ENCODE measurements at regions not wholly inside any gene's neighbourhood (a gene's known extent, or its start where the extent isn't known, plus 50 kb on each side); places are given as distances from the start of the nearest gene placed in this dataset.

DNA sequence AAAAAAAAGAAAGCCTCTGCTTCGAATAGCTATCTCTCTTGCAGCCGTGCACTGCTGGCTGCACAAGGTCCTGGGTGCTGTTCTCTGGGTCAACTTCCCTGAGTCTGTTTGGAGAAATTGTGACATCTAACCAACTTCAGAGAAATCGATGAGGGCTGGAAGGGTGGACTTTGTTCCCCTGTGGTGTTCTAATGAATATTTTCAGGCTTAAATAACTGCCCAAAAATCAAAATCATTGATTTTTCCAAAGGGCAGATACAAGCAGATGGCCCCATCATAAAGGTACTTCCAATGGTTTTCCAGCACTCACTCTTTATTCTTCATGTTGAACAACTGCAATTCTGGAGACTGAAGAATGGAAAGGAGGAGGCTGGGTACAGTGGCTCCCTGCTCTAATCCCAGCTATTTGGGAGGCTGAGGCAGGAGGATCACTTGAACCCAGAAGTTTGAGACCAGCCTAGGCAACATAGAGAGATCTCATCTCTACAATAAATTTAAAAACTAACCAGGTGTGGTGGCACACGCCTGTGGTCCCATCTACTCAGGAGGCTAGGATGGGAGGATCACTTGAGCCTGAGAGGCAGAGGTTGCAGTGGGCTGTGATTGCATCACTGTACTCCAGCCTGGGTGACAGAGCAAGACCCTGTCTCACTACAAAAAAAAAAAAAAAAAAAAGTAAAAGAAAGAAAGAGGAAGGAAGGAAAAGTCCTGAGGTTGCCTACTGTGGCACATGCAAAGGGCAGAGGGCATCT lies 59.1 kb downstream of the FOXA2 start (continued):
- TF ChIP-seq ESRRA (CRISPR knock-in tag; IDR thresholded peaks at IDR 0.05; ENCODE audit: low read depth) (peak; percentile 87; the same call in 1 of the 2 replicates), KDM1A (CRISPR knock-in tag; IDR thresholded peaks at IDR 0.05) (peak; percentile 64; the same call in 1 of the 2 replicates), XBP1 (CRISPR knock-in tag; IDR thresholded peaks at IDR 0.05) (peak; percentile 78; the same call in 1 of the 2 replicates), SATB2 (CRISPR knock-in tag; IDR thresholded peaks at IDR 0.05) (no peak), ZSCAN22 (CRISPR knock-in tag; IDR thresholded peaks at IDR 0.05) (no peak), ZNF343 (CRISPR knock-in tag; IDR thresholded peaks at IDR 0.05) (no peak), ZNF446 (CRISPR knock-in tag; IDR thresholded peaks at IDR 0.05) (no peak), ZFP62 (CRISPR knock-in tag; IDR thresholded peaks at IDR 0.05) (no peak), NFIB (CRISPR knock-in tag; IDR thresholded peaks at IDR 0.05; ENCODE audit: borderline replicate concordance) (no peak), RCOR2 (CRISPR knock-in tag; IDR thresholded peaks at IDR 0.05) (peak; percentile 92), DR1 (CRISPR knock-in tag; IDR thresholded peaks at IDR 0.05) (no peak), ZNF782 (CRISPR knock-in tag; IDR thresholded peaks at IDR 0.05; ENCODE audit: borderline replicate concordance) (no peak)
- TF ChIP-seq, protein P1, sequence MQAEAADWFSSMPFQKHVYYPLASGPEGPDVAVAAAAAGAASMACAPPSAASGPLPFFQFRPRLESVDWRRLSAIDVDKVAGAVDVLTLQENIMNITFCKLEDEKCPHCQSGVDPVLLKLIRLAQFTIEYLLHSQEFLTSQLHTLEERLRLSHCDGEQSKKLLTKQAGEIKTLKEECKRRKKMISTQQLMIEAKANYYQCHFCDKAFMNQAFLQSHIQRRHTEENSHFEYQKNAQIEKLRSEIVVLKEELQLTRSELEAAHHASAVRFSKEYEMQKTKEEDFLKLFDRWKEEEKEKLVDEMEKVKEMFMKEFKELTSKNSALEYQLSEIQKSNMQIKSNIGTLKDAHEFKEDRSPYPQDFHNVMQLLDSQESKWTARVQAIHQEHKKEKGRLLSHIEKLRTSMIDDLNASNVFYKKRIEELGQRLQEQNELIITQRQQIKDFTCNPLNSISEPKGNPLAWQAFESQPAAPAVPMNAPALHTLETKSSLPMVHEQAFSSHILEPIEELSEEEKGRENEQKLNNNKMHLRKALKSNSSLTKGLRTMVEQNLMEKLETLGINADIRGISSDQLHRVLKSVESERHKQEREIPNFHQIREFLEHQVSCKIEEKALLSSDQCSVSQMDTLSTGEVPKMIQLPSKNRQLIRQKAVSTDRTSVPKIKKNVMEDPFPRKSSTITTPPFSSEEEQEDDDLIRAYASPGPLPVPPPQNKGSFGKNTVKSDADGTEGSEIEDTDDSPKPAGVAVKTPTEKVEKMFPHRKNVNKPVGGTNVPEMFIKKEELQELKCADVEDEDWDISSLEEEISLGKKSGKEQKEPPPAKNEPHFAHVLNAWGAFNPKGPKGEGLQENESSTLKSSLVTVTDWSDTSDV (CRISPR knock-in tag; IDR thresholded peaks at IDR 0.05) = no peak
- TF ChIP-seq, protein P2, sequence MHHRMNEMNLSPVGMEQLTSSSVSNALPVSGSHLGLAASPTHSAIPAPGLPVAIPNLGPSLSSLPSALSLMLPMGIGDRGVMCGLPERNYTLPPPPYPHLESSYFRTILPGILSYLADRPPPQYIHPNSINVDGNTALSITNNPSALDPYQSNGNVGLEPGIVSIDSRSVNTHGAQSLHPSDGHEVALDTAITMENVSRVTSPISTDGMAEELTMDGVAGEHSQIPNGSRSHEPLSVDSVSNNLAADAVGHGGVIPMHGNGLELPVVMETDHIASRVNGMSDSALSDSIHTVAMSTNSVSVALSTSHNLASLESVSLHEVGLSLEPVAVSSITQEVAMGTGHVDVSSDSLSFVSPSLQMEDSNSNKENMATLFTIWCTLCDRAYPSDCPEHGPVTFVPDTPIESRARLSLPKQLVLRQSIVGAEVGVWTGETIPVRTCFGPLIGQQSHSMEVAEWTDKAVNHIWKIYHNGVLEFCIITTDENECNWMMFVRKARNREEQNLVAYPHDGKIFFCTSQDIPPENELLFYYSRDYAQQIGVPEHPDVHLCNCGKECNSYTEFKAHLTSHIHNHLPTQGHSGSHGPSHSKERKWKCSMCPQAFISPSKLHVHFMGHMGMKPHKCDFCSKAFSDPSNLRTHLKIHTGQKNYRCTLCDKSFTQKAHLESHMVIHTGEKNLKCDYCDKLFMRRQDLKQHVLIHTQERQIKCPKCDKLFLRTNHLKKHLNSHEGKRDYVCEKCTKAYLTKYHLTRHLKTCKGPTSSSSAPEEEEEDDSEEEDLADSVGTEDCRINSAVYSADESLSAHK (CRISPR knock-in tag; IDR thresholded peaks at IDR 0.05; ENCODE audit: borderline replicate concordance) = no peak
- TF ChIP-seq, protein P3, sequence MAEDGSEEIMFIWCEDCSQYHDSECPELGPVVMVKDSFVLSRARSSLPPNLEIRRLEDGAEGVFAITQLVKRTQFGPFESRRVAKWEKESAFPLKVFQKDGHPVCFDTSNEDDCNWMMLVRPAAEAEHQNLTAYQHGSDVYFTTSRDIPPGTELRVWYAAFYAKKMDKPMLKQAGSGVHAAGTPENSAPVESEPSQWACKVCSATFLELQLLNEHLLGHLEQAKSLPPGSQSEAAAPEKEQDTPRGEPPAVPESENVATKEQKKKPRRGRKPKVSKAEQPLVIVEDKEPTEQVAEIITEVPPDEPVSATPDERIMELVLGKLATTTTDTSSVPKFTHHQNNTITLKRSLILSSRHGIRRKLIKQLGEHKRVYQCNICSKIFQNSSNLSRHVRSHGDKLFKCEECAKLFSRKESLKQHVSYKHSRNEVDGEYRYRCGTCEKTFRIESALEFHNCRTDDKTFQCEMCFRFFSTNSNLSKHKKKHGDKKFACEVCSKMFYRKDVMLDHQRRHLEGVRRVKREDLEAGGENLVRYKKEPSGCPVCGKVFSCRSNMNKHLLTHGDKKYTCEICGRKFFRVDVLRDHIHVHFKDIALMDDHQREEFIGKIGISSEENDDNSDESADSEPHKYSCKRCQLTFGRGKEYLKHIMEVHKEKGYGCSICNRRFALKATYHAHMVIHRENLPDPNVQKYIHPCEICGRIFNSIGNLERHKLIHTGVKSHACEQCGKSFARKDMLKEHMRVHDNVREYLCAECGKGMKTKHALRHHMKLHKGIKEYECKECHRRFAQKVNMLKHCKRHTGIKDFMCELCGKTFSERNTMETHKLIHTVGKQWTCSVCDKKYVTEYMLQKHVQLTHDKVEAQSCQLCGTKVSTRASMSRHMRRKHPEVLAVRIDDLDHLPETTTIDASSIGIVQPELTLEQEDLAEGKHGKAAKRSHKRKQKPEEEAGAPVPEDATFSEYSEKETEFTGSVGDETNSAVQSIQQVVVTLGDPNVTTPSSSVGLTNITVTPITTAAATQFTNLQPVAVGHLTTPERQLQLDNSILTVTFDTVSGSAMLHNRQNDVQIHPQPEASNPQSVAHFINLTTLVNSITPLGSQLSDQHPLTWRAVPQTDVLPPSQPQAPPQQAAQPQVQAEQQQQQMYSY (CRISPR knock-in tag; IDR thresholded peaks at IDR 0.05) = no peak; the same call in 1 of the 2 replicates
- TF ChIP-seq, protein P4, sequence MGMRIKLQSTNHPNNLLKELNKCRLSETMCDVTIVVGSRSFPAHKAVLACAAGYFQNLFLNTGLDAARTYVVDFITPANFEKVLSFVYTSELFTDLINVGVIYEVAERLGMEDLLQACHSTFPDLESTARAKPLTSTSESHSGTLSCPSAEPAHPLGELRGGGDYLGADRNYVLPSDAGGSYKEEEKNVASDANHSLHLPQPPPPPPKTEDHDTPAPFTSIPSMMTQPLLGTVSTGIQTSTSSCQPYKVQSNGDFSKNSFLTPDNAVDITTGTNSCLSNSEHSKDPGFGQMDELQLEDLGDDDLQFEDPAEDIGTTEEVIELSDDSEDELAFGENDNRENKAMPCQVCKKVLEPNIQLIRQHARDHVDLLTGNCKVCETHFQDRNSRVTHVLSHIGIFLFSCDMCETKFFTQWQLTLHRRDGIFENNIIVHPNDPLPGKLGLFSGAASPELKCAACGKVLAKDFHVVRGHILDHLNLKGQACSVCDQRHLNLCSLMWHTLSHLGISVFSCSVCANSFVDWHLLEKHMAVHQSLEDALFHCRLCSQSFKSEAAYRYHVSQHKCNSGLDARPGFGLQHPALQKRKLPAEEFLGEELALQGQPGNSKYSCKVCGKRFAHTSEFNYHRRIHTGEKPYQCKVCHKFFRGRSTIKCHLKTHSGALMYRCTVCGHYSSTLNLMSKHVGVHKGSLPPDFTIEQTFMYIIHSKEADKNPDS (CRISPR knock-in tag; IDR thresholded peaks at IDR 0.05) = no peak; the same call in 1 of the 2 replicates
- TF ChIP-seq, protein P5, sequence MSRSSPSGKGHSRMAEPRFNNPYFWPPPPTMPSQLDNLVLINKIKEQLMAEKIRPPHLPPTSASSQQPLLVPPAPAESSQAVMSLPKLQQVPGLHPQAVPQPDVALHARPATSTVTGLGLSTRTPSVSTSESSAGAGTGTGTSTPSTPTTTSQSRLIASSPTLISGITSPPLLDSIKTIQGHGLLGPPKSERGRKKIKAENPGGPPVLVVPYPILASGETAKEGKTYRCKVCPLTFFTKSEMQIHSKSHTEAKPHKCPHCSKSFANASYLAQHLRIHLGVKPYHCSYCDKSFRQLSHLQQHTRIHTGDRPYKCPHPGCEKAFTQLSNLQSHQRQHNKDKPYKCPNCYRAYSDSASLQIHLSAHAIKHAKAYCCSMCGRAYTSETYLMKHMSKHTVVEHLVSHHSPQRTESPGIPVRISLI (CRISPR knock-in tag; IDR thresholded peaks at IDR 0.05; ENCODE audit: borderline replicate concordance) = 0 out of 2 replicates have a peak, but pooled peaks have one; percentile 21

All from HepG2 (cell line).